AG04450 (cell line): ENCODE measurements at regions not wholly inside any gene's neighbourhood (a gene's known extent, or its start where the extent isn't known, plus 50 kb on each side); places are given as distances from the start of the nearest gene placed in this dataset.

ENCODE experiments used
- CTCF ChIA-PET: fragments of 300-600, 350-600 bp; formaldehyde crosslinking; extraction: SDS; loops from one replicate; lab custom pipeline; 2022; ENCODE audit warnings: antibody characterized with exemption, inconsistent platforms; lab: Charles Lee
- POLR2A ChIA-PET: fragments of 350-600 bp; formaldehyde crosslinking; extraction: SDS; loops from one replicate; lab custom pipeline; 2021; ENCODE audit warnings: antibody characterized with exemption, inconsistent platforms; lab: Yijun Ruan, JAX
- DNase-seq: peaks from one replicate; pipeline ENCODE4 v3.0.0-alpha.2; 2011; ENCODE audit warnings: low read depth, low spot score
- H3K27ac ChIP-seq: one replicate; pipeline ENCODE4 v1.5.1; 2012; ENCODE audit warnings: low read depth, low read length, control low read depth
- H3K27me3 ChIP-seq: one replicate; pipeline ENCODE4 v1.6.0; 2012; ENCODE audit warnings: low read length; ENCODE audit not compliant: control insufficient read depth, insufficient read depth
- H3K4me3 ChIP-seq: 2 replicates; pipeline ENCODE4 v1.5.1; 2011; ENCODE audit warnings: mild to moderate bottlenecking, low read depth, low read length, control low read depth
- H3K9me3 ChIP-seq: 2 replicates; pipeline ENCODE4 v1.5.1; 2012; ENCODE audit warnings: low read length; ENCODE audit not compliant: control insufficient read depth, insufficient read depth
- CTCF ChIP-seq: IDR thresholded peaks from 2 replicates; pipeline ENCODE4 v1.5.1; 2011; ENCODE audit warnings: low read depth, low read length, control low read depth, inconsistent platforms

GRCh38 chr14:34014936-34015335 lies 64.1 kb upstream of the EGLN3 start:
- DNase-seq, result no peak
- H3K4me3 ChIP-seq, result no peak overlapping the region
- POLR2A ChIA-PET, result no interaction called here
- no peak overlapping the region for H3K27ac ChIP-seq
- H3K27me3 ChIP-seq, result no peaks in the 10 kb centered on the region
- CTCF ChIA-PET, result no interaction called here
- TF ChIP-seq CTCF, result no peak
- H3K9me3 ChIP-seq, result no peaks in the 10 kb centered on the region

GRCh38 chr14:34013721-34014060 lies 62.8 kb upstream of the EGLN3 start:
- no peak overlapping the region for H3K4me3 ChIP-seq
- ChIA-PET CTCF (no interaction called here), POLR2A (no interaction called here)
- DNase-seq, result no peak
- H3K9me3 ChIP-seq, result no peaks in the 10 kb centered on the region
- no peak for TF ChIP-seq CTCF
- no peak overlapping the region for H3K27ac ChIP-seq
- H3K27me3 ChIP-seq, result no peaks in the 10 kb centered on the region

GRCh38 chr14:34012978-34013720 lies 62.3 kb upstream of the EGLN3 start:
- POLR2A ChIA-PET, result no interaction called here
- no peak overlapping the region for H3K27ac ChIP-seq
- no peak overlapping the region for H3K4me3 ChIP-seq
- TF ChIP-seq CTCF, result no peak
- no peak for DNase-seq
- no peaks in the 10 kb centered on the region for H3K27me3 ChIP-seq
- no peaks in the 10 kb centered on the region for H3K9me3 ChIP-seq
- CTCF ChIA-PET, result no interaction called here

GRCh38 chr14:34012369-34012768 lies 61.5 kb upstream of the EGLN3 start:
- no peaks in the 10 kb centered on the region for H3K27me3 ChIP-seq
- no peak overlapping the region for H3K4me3 ChIP-seq
- DNase-seq, result no peak
- ChIA-PET CTCF (no interaction called here), POLR2A (no interaction called here)
- H3K27ac ChIP-seq, result no peak overlapping the region
- no peak for TF ChIP-seq CTCF
- no peaks in the 10 kb centered on the region for H3K9me3 ChIP-seq

GRCh38 chr14:34009956-34010355 lies 59.1 kb upstream of the EGLN3 start:
- DNase-seq, result no peak
- no peaks in the 10 kb centered on the region for H3K9me3 ChIP-seq
- no peak overlapping the region for H3K27ac ChIP-seq
- no peak for TF ChIP-seq CTCF
- H3K4me3 ChIP-seq, result no peak overlapping the region
- ChIA-PET CTCF (no interaction called here), POLR2A (no interaction called here)
- H3K27me3 ChIP-seq, result no peaks in the 10 kb centered on the region
